ENCODE measurements at regions not wholly inside any gene's neighbourhood (a gene's known extent, or its start where the extent isn't known, plus 50 kb on each side); places are given as distances from the start of the nearest gene placed in this dataset.

DNA sequence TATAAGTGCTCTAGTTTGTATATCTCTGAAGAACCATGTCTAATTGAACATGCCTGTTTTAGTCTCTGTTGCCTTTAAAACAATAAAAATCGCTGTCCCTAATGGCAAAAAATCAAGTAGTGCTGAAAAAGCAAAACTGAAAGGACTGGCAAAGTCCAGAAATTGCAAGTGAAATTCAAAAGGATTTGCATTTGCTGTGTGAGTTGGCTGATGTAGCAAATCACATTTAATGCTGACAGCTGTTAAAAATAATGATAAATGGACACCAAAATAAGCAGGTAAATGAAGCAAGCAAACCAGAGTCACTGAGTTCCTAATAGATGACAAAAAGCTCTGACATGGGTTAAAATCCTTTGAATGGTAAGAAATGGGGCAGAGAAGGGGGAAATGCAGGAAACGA is 874.1 kb downstream of the GRM8 start:
- no peaks in the 10 kb centered on the region for H3K79me2 ChIP-seq (replicated peaks; ENCODE audit: insufficient read depth)
- no peaks in the 10 kb centered on the region for H3K9me2 ChIP-seq (ENCODE audit: insufficient read depth)
- no peaks in the 10 kb centered on the region for H3K9me3 Mint-ChIP-seq

DNA sequence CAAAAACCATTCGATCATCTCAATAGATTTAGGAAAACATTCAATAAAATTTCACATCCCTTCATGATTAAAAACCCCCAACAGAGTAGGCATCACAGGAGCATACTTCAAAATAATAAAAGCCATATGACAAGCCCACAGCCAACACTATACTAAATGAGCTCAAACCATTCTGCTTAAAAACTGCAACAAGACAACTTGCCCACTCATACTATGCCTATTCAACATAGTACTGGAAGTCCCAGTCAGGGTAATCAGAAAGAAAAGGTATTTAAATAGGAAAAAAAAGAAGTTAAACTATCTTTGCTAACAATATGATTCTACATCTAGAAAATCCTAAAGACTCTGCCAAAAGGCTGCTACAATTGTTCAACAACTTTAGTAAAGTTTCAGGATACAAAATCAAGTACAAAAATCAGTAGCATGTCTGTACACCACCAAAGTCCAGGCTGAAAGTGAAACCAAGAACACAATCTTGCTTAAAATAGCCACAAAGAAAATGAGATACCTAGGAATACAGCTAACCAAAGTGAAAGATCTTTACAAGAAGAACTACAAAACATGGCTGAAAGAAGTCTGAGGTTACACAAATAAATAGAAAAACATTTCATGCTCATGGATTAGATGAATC is 882.6 kb downstream of the GRM8 start:
- Histone ChIP-seq H2AFZ (no peak overlapping the region), H3F3A (replicated peaks; ENCODE audit: low read depth) (no peaks in the 10 kb centered on the region), H4K20me1 (replicated peaks; ENCODE audit: insufficient read depth) (no peaks in the 10 kb centered on the region), H3K36me3 (ENCODE audit: insufficient read depth) (no peaks in the 10 kb centered on the region), H3K79me2 (replicated peaks; ENCODE audit: insufficient read depth) (no peaks in the 10 kb centered on the region), H3K4me3 (no peak overlapping the region), H3K4me2 (no peak overlapping the region), H3K27ac (ENCODE audit: low read depth) (no peak overlapping the region), H3K27me3 (ENCODE audit: insufficient read depth) (no peaks in the 10 kb centered on the region), H3K4me1 (ENCODE audit: insufficient read depth) (no peaks in the 10 kb centered on the region), H3K9me2 (ENCODE audit: insufficient read depth) (no peaks in the 10 kb centered on the region)
- Mint-ChIP-seq H3K27me3 (ENCODE audit: insufficient read depth, low read depth, poor library complexity) (no peaks in the 10 kb centered on the region), H3K9me3 (peaks cover 3% of the 10 kb centered on the region; the same call in 1 of the 3 replicates), H3K27ac (no peak overlapping the region), H3K4me1 (no peaks in the 10 kb centered on the region), H3K4me3 (no peak overlapping the region), H3K36me3 (ENCODE audit: low read depth) (no peaks in the 10 kb centered on the region)
- DNase-seq (ENCODE audit: low spot score), result no peak
- TF ChIP-seq ETS1 (IDR thresholded peaks at IDR 0.05) (no peak), CTCF (conservative IDR thresholded peaks at IDR 0.05; ENCODE audit: low read depth in 2 of 2) (no peak), ZNF331 (CRISPR knock-in tag; IDR thresholded peaks at IDR 0.05; ENCODE audit: low read depth) (no peak), STAT1 (IDR thresholded peaks at IDR 0.05; ENCODE audit: unreplicated experiment) (no peak), CREB1 (CRISPR knock-in tag; IDR thresholded peaks at IDR 0.05; ENCODE audit: low read depth) (no peak), POLR2AphosphoS5 (IDR thresholded peaks at IDR 0.05; ENCODE audit: low read depth) (no peak), ZNF114 (CRISPR knock-in tag; IDR thresholded peaks at IDR 0.05) (no peak), EZH2phosphoT487 (IDR thresholded peaks at IDR 0.05; ENCODE audit: unreplicated experiment) (no peak)
- no peak for ATAC-seq

More for the DNA sequence above, 874.1 kb downstream of the GRM8 start:
- ATAC-seq (no peak), DNase-seq (ENCODE audit: low spot score) (no peak)
- TF ChIP-seq NANOG (IDR thresholded peaks at IDR 0.05; ENCODE audit: borderline replicate concordance), result no peak
- TF ChIP-seq EZH2 (IDR thresholded peaks at IDR 0.05; ENCODE audit: low read depth, unreplicated experiment), result no peak
- H3K27me3 Mint-ChIP-seq (ENCODE audit: insufficient read depth, low read depth, poor library complexity), result no peaks in the 10 kb centered on the region
- no peak overlapping the region for H2AFZ ChIP-seq
- no peaks in the 10 kb centered on the region for H3K4me1 Mint-ChIP-seq
- no peak overlapping the region for H3K4me2 ChIP-seq
- no peak overlapping the region for H3K27ac ChIP-seq (ENCODE audit: low read depth)
- no peak overlapping the region for H3K27ac Mint-ChIP-seq
- no peaks in the 10 kb centered on the region for H3K36me3 ChIP-seq (ENCODE audit: insufficient read depth)
- no peaks in the 10 kb centered on the region for H3K4me1 ChIP-seq (ENCODE audit: insufficient read depth)
- H3K27me3 ChIP-seq (ENCODE audit: insufficient read depth), result no peaks in the 10 kb centered on the region
- no peaks in the 10 kb centered on the region for H3F3A ChIP-seq (replicated peaks; ENCODE audit: low read depth)
- H3K4me3 ChIP-seq, result no peak overlapping the region
- H4K20me1 ChIP-seq (replicated peaks; ENCODE audit: insufficient read depth), result no peaks in the 10 kb centered on the region
- no peaks in the 10 kb centered on the region for H3K36me3 Mint-ChIP-seq (ENCODE audit: low read depth)
- no peak overlapping the region for H3K4me3 Mint-ChIP-seq

Measured in GM23338 (cell line).